Liver (tissue), 3 donors: ENCODE measurements at regions not wholly inside any gene's neighbourhood (a gene's known extent, or its start where the extent isn't known, plus 50 kb on each side); places are given as distances from the start of the nearest gene placed in this dataset.
A peak's percentile ranks its signal among the peaks of the same experiment; 100 is the strongest.

Experiments used
- CTCF ChIP-seq: fragments of 150-350 bp; IDR thresholded peaks from 2 replicates; pipeline ENCODE4 v1.5.1; 2017; ENCODE audit warnings: improper control_type of control experiment, low read depth, low read length; ENCODE audit not compliant: missing input control
- GABPA ChIP-seq, 2 donors: IDR thresholded peaks in 1 of 2; conservative IDR thresholded peaks in 1 of 2; 2 replicates each; pipeline ENCODE4 v1.6.1; 2016; ENCODE audit warnings: antibody characterized with exemption in 2 of 2, mild to moderate bottlenecking in 1 of 2, moderate library complexity in 1 of 2
- HNF4A ChIP-seq, 2 donors: conservative IDR thresholded peaks; 2 replicates each; pipeline ENCODE4 v1.6.1; 2016; ENCODE audit warnings: antibody characterized with exemption in 2 of 2, mild to moderate bottlenecking in 2 of 2
- TAF1 ChIP-seq: conservative IDR thresholded peaks from 2 replicates; pipeline ENCODE4 v1.6.1; 2016; ENCODE audit warnings: antibody characterized with exemption, mild to moderate bottlenecking
- donor health status: healthy.
- donor health status: healthy.

- TF ChIP-seq CTCF (no peak), HNF4A (conservative IDR thresholded peaks at IDR 0.05) (peak; percentile 70 to 72), TAF1 (no peak), GABPA (IDR thresholded peaks at IDR 0.05 in 1 of 2, conservative IDR thresholded peaks at IDR 0.05 in 1 of 2) (no peak)
Observed at GRCh38 chr13:109694972-109695371, 91.4 kb downstream of the IRS2 start.
